GM18873 (cell line): ENCODE measurements at regions not wholly inside any gene's neighbourhood (a gene's known extent, or its start where the extent isn't known, plus 50 kb on each side); places are given as distances from the start of the nearest gene placed in this dataset.

Source experiments
- ATAC-seq: cut with Tn5 transposase; IDR thresholded peaks from one replicate; pipeline ENCODE4 v1.9.1; 2021; ENCODE audit warnings: mild to moderate bottlenecking, moderate library complexity, moderate number of reproducible peaks; ENCODE audit not compliant: unreplicated experiment, low FRiP score

GRCh38 chrX:16222151-16222550 lies 54.9 kb downstream of the MAGEB17 start:
- no peak for ATAC-seq

- no peak for ATAC-seq
Observed at GRCh38 chrX:16223385-16223784, 56.1 kb downstream of the MAGEB17 start.

- ATAC-seq, result no peak
Observed at GRCh38 chrX:16239211-16239610, 71.9 kb downstream of the MAGEB17 start.

GRCh38 chrX:16240231-16240905 lies 73.1 kb downstream of the MAGEB17 start:
- no peak for ATAC-seq

- no peak for ATAC-seq
Observed at GRCh38 chrX:16240968-16241367, 73.7 kb downstream of the MAGEB17 start.

GRCh38 chrX:16250296-16250695 lies 83.0 kb downstream of the MAGEB17 start:
- ATAC-seq, result no peak

GRCh38 chrX:16251782-16252181 lies 84.5 kb downstream of the MAGEB17 start:
- no peak for ATAC-seq

GRCh38 chrX:16258882-16259281 lies 91.6 kb downstream of the MAGEB17 start:
- ATAC-seq, result no peak

- ATAC-seq, result no peak
Observed at GRCh38 chrX:16267431-16267830, 100.2 kb downstream of the MAGEB17 start.

- ATAC-seq, result no peak
Observed at GRCh38 chrX:16268206-16268605, 100.9 kb downstream of the MAGEB17 start.

GRCh38 chrX:16278927-16279326 lies 111.6 kb downstream of the MAGEB17 start:
- no peak for ATAC-seq

- ATAC-seq, result no peak
Observed at GRCh38 chrX:16282209-16282608, 114.9 kb downstream of the MAGEB17 start.

- ATAC-seq, result no peak
Observed at GRCh38 chrX:16284842-16285241, 117.6 kb downstream of the MAGEB17 start.

GRCh38 chrX:16290997-16291396 lies 123.7 kb downstream of the MAGEB17 start:
- ATAC-seq, result no peak

GRCh38 chrX:16300831-16301230 lies 133.6 kb downstream of the MAGEB17 start:
- no peak for ATAC-seq

GRCh38 chrX:16304751-16305150 lies 137.5 kb downstream of the MAGEB17 start:
- ATAC-seq, result no peak

- no peak for ATAC-seq
Observed at GRCh38 chrX:16305187-16305586, 137.9 kb downstream of the MAGEB17 start.

GRCh38 chrX:16307950-16308349 lies 140.7 kb downstream of the MAGEB17 start:
- no peak for ATAC-seq

GRCh38 chrX:16308773-16309172 lies 141.5 kb downstream of the MAGEB17 start:
- ATAC-seq, result no peak

- no peak for ATAC-seq
Observed at GRCh38 chrX:16310326-16310725, 143.0 kb downstream of the MAGEB17 start.

GRCh38 chrX:16311671-16312070 lies 144.4 kb downstream of the MAGEB17 start:
- no peak for ATAC-seq

- ATAC-seq, result no peak
Observed at GRCh38 chrX:16312761-16313623, 145.7 kb downstream of the MAGEB17 start.
